SW480 (cell line): ENCODE measurements at regions not wholly inside any gene's neighbourhood (a gene's known extent, or its start where the extent isn't known, plus 50 kb on each side); places are given as distances from the start of the nearest gene placed in this dataset.
A peak's percentile ranks its signal among the peaks of the same experiment; 100 is the strongest.

ENCODE experiments used
- DNase-seq: peaks from one replicate; pipeline ENCODE4 v3.0.0-alpha.2; 2016; ENCODE audit warnings: low spot score

- DNase-seq, result no peak
These were observed 981.5 kb downstream of the SORCS1 start for GRCh38 chr10:106183041-106183440.

- DNase-seq, result no peak
These were observed 982.0 kb downstream of the SORCS1 start for GRCh38 chr10:106182542-106182941.

- no peak for DNase-seq
These were observed 983.0 kb downstream of the SORCS1 start for GRCh38 chr10:106181501-106181900.

GRCh38 chr10:106179430-106179829 is 985.1 kb downstream of the SORCS1 start:
- DNase-seq, result no peak

GRCh38 chr10:106175760-106176377 is 988.6 kb downstream of the SORCS1 start:
- peak; percentile 8 for DNase-seq

- DNase-seq, result no peak
These were observed 990.7 kb downstream of the SORCS1 start for GRCh38 chr10:106173838-106174237.

- no peak for DNase-seq
These were observed 995.3 kb downstream of the SORCS1 start for GRCh38 chr10:106169241-106169640.

GRCh38 chr10:106167946-106168345 is 996.6 kb downstream of the SORCS1 start:
- no peak for DNase-seq

GRCh38 chr10:106158241-106158640 is 1006.3 kb downstream of the SORCS1 start:
- no peak for DNase-seq

- no peak for DNase-seq
These were observed 1017.5 kb downstream of the SORCS1 start for GRCh38 chr10:106147021-106147420.

GRCh38 chr10:106139915-106140314 is 1024.6 kb downstream of the SORCS1 start:
- DNase-seq, result no peak

- DNase-seq, result peak; percentile 36
These were observed 1028.3 kb downstream of the SORCS1 start for GRCh38 chr10:106136175-106136574.

GRCh38 chr10:106134326-106135000 is 1030.0 kb downstream of the SORCS1 start:
- DNase-seq, result no peak

GRCh38 chr10:106133451-106133850 is 1031.1 kb downstream of the SORCS1 start:
- DNase-seq, result no peak

- DNase-seq, result no peak
These were observed 1031.5 kb downstream of the SORCS1 start for GRCh38 chr10:106132956-106133355.

GRCh38 chr10:106114656-106115186 is 1049.8 kb downstream of the SORCS1 start:
- no peak for DNase-seq

- no peak for DNase-seq
These were observed 1053.3 kb downstream of the SORCS1 start for GRCh38 chr10:106111246-106111645.

- no peak for DNase-seq
These were observed 1056.8 kb downstream of the SORCS1 start for GRCh38 chr10:106107706-106108105.

- DNase-seq, result no peak
These were observed 1058.4 kb downstream of the SORCS1 start for GRCh38 chr10:106106114-106106513.

- no peak for DNase-seq
These were observed 1074.7 kb downstream of the SORCS1 start for GRCh38 chr10:106089855-106090254.

- DNase-seq, result no peak
These were observed 1078.1 kb downstream of the SORCS1 start for GRCh38 chr10:106086391-106086790.

- DNase-seq, result no peak
These were observed 1080.9 kb downstream of the SORCS1 start for GRCh38 chr10:106083572-106083971.

GRCh38 chr10:106082865-106083264 is 1081.6 kb downstream of the SORCS1 start:
- DNase-seq, result no peak
